GM19395 (cell line): ENCODE measurements at regions not wholly inside any gene's neighbourhood (a gene's known extent, or its start where the extent isn't known, plus 50 kb on each side); places are given as distances from the start of the nearest gene placed in this dataset.
A peak's percentile ranks its signal among the peaks of the same experiment; 100 is the strongest.
"Not testable (repeated sequence)": the region's sequence is repeated elsewhere in the genome, so short reads cannot be mapped to it uniquely, and the experiment has no call there.

ENCODE experiments used
- ATAC-seq: cut with Tn5 transposase; IDR thresholded peaks from one replicate; pipeline ENCODE4 v1.9.1; 2021; ENCODE audit warnings: mild to moderate bottlenecking, moderate library complexity; ENCODE audit not compliant: unreplicated experiment

DNA sequence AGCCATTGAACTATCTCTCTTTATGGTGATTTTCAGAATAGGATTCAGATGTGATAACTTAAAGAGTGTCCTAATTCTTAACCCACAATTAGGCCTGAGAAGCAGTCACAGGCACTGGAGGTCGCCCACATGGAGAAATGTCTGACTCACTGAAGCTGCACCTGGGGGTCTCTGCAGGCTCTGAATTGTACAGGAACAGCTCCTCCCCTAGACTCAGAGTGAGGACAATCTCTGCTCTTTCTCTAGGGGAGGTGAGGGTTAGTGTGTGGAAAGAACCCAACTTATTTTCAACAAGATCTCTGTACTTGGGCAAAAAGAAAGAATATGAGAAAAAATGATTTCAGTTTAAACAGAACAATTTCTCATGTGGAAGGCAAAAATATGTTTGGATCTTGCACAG, 1124.6 kb downstream of the TMEM121 start:
- no peak for ATAC-seq

DNA sequence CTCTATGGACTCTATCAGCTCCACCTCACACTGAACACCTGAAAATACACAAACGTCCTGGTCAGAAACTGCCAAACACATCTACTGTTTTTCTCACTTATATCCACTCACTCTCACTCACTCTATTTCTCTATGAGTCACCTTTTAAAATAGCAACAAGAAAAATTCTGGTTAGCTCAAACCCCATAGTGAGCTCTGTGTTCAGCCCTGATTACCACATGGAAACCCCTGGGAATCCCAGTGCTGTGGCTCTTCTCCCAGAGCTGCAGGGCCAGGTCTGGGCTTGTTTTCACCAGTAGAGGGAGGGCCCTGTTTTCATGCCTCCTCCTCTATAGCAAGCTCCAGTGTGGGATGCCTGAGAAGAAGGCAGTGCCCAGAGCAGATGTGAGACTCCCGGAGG, 1126.1 kb downstream of the TMEM121 start:
- ATAC-seq, result no peak

DNA sequence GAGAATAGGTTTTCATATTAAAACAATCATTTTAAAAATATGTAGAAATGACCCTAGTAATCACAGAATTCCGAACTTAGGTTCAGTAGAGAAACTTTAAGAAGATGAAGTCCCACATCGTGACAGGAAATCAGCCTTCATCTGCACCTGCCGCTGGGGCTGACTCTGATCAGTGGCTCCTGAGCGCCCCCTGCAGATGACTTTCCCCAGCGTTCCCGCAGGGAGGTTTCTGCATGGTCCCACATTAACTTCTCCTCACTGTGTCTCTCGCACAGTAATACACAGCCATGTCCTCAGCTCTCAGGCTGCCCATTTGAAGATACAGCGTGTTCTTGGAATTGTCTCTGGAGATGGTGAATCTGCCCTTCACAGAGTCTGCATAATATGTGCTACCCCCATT, 1131.1 kb downstream of the TMEM121 start:
- ATAC-seq, result no peak

- not testable (repeated sequence) for ATAC-seq
Observed at GRCh38 chr14:106658066-106658860, 1131.9 kb downstream of the TMEM121 start.

- not testable (repeated sequence) for ATAC-seq
Observed at GRCh38 chr14:106661561-106661960, 1135.2 kb downstream of the TMEM121 start.

- ATAC-seq, result no peak
Observed at GRCh38 chr14:106662936-106663550, 1136.7 kb downstream of the TMEM121 start.

DNA sequence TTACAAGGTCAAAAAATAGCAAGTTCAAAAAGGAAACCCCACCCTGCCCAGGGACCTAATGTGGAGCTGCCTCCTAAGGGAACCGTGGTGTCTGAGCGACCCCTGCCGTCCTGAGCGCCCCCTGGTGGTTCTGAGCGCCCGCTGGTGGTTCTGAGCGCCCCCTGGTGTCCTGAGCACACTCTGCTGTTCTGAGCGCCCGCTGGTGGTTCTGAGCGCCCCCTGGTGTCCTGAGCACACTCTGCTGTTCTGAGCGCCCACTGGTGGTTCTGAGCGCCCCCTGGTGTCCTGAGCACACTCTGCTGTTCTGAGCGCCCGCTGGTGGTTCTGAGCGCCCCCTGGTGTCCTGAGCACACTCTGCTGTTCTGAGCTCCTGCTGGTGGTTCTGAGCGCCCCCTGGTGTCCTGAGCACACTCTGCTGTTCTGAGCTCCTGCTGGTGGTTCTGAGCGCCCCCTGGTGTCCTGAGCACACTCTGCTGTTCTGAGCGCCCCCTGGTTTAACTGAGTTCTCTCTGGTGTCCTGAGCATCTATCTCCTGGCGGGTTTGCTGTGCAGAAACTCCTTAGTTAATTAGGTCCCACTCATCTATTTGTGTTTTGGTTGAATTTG, 1137.5 kb downstream of the TMEM121 start:
- not testable (repeated sequence) for ATAC-seq

DNA sequence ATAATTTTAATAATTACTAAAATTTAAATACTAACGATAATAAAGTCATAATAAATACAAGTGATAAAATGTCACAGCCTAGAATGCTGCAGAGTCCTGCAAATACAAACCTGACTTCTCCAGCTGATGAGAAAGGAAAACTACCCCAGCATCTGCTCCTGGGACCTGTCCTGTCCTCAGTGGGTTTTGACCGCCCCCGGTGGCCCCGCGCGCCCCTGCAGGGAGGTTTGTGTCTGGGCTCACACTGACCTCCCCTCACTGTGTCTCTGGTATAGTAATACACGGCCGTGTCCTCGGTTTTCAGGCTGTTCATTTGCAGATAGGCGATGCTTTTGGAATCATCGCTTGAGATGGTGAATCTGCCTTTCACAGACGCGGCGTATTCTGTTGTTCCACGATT, 1139.4 kb downstream of the TMEM121 start:
- ATAC-seq, result no peak

DNA sequence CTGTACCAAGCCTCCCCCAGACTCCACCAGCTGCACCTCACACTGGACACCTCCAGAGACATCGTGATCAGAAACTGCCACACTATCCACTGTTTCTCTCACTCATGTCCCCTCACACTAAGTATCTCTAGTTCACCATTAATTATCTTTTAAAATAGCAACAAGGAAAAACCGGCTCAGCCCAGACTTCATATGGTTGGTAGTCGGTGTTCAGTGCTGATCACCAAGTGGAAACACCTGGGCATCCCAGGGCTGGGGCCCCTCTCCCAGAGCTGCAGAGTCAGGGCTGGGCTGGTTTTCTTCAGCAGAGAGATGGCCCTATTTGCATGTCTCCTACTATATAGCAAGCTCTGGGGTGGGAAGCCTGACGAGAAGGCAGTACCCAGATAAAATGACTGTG, 1140.0 kb downstream of the TMEM121 start:
- no peak for ATAC-seq

- ATAC-seq, result no peak
Observed at GRCh38 chr14:106670011-106670410, 1143.6 kb downstream of the TMEM121 start.

GRCh38 chr14:106674093-106674492, 1147.7 kb downstream of the TMEM121 start:
- ATAC-seq, result not testable (repeated sequence)

- ATAC-seq, result not testable (repeated sequence)
Observed at GRCh38 chr14:106674509-106675125, 1148.2 kb downstream of the TMEM121 start.

DNA sequence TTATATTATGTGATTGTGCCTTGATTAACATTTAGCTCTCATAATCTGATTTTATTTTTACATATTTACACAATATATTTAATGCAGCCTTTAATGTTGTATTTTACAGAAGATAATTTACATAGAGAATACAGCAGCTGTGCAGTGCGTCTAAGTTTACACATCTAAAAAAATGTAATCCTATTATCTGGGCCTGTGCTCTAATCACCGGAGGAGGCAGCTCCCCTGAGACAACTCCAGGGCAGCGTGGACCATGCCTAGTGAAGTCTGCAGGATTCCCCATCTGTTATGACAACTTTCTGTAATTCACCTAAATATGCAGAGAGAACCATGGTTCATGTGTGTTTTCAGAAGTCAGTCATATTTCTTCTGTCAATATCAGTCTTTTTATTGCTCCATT, 1149.3 kb downstream of the TMEM121 start:
- not testable (repeated sequence) for ATAC-seq

DNA sequence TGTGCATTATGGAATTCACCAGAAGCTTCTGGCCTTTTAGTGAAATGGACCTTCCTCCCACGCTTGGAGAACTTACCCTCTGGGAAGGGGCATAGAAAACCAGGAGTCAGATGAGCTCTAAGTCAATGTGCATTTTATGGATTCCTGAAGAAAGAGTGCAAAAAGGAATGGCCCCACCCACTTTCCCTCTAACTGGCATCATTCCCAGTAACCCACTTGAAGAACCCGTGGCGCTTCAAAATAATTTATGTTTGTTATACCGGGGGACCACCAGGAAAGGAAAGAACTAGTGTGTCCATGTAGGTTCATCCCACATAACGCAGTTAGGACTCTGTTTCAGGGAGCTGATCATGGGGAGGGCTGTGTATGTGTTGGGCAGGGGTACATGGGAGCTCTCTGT, 1153.4 kb downstream of the TMEM121 start:
- no peak for ATAC-seq

GRCh38 chr14:106681161-106681560, 1154.8 kb downstream of the TMEM121 start:
- no peak for ATAC-seq

GRCh38 chr14:106681568-106681967, 1155.2 kb downstream of the TMEM121 start:
- ATAC-seq, result no peak

DNA sequence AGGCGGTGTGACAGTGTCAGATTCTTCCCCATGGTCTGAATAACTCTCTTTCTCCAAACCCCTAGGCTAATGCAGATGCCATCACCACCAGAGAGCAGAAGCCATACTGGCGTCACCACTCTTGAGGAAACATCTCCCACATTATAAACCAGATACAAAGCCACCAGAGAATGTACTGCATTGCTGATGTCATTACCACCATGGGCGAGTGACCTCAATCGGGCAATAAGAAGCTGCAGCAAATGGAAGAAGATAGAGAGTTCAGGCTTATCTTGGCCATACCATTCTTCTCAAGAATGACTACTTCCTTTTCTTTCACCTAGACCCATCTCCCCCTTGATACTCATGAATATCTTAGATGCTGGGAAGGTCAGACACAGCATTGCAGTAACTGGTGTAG, 1157.2 kb downstream of the TMEM121 start:
- no peak for ATAC-seq

- ATAC-seq, result no peak
Observed at GRCh38 chr14:106686533-106686932, 1160.2 kb downstream of the TMEM121 start.

DNA sequence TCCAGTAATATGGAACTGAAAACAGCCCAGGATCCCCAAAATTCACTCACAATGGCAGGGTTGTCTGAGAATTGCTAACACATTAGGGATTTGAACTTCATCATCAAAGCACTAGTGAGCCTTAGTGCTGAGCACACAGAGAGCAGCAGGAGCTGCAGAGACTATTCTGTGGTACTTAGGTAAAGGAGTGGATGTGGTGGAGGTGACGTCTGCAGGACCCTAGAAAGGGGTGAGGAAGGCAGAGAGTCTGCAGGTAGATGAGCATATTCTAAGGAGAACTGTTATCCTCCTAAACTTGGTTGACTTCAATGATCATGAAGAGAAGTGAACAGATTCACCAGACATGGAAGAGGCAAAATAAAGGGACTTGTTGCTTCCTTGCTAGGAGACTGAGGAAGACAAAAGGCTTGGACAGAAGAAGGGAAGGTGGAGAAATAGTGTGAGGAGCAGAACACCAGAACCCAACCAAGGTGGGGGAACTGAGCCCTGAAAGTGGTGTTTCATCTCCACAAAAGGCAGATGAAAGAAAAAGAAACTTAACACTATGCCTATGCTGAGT, 1164.0 kb downstream of the TMEM121 start:
- ATAC-seq, result no peak

GRCh38 chr14:106691601-106692291, 1165.4 kb downstream of the TMEM121 start:
- ATAC-seq, result peak; percentile 69
